Caco-2 (cell line): ENCODE measurements at regions not wholly inside any gene's neighbourhood (a gene's known extent, or its start where the extent isn't known, plus 50 kb on each side); places are given as distances from the start of the nearest gene placed in this dataset.

Experiments
- BruUV-seq: library from RNA; stranded (reverse); fragments of 400-500 nt; replicated peaks from 2 replicates; lab custom pipeline; 2021; lab: Mats Ljungman, UMichigan
- CTCF ChIA-PET: fragments of 300-600 bp; sonication (Branson Sonifier 250); formaldehyde crosslinking; loops from one replicate; lab custom pipeline; 2022; ENCODE audit warnings: antibody characterized with exemption; lab: Charles Lee
- POLR2A ChIA-PET: fragments of 300-600 bp; sonication (Branson Sonifier 250); formaldehyde crosslinking; loops from one replicate; lab custom pipeline; 2022; ENCODE audit warnings: antibody characterized with exemption; lab: Charles Lee
- DNase-seq, 2 experiments: peaks; one replicate each; pipeline versions ENCODE4 v3.0.0 to v3.0.0-alpha.2; 2020 to 2022
- H3K27me3 ChIP-seq: replicated peaks from 2 replicates; pipeline ENCODE4 v1.6.0; 2011; ENCODE audit warnings: low read length; ENCODE audit not compliant: control insufficient read depth, insufficient read depth
- H3K36me3 ChIP-seq: 2 replicates; pipeline ENCODE4 v1.5.1; 2011; ENCODE audit warnings: low read length; ENCODE audit not compliant: control insufficient read depth, insufficient read depth
- H3K4me1 ChIP-seq: fragments of 250-450 bp; sonication (Bioruptor Pico); 2 replicates; pipeline ENCODE4 v1.5.1; 2020; ENCODE audit warnings: mild to moderate bottlenecking
- H3K4me3 ChIP-seq: 2 replicates; pipeline ENCODE4 v1.5.1; 2011; ENCODE audit warnings: low read depth, mild to moderate bottlenecking, control low read depth, low read length
- H3K9me3 ChIP-seq: fragments of 250-450 bp; sonication (Bioruptor Pico); 2 replicates; pipeline ENCODE4 v1.5.1; 2020; ENCODE audit warnings: mild to moderate bottlenecking, moderate library complexity
- H3K27ac Mint-ChIP-seq: one replicate; pipeline ENCODE4 v1.8.0; 2022; ENCODE audit warnings: mixed read lengths; ENCODE audit not compliant: unreplicated experiment
- H3K27me3 Mint-ChIP-seq: one replicate; pipeline ENCODE4 v1.8.0; 2022; ENCODE audit warnings: mixed read lengths; ENCODE audit not compliant: insufficient read depth, unreplicated experiment
- H3K36me3 Mint-ChIP-seq: one replicate; pipeline ENCODE4 v1.8.0; 2022; ENCODE audit warnings: mild to moderate bottlenecking, mixed read lengths; ENCODE audit not compliant: insufficient read depth, unreplicated experiment
- H3K4me1 Mint-ChIP-seq: one replicate; pipeline ENCODE4 v1.8.0; 2022; ENCODE audit warnings: low read depth, mixed read lengths; ENCODE audit not compliant: unreplicated experiment
- H3K4me3 Mint-ChIP-seq: one replicate; pipeline ENCODE4 v1.8.0; 2022; ENCODE audit warnings: mild to moderate bottlenecking, moderate library complexity, mixed read lengths; ENCODE audit not compliant: unreplicated experiment
- H3K9me3 Mint-ChIP-seq: one replicate; pipeline ENCODE4 v1.8.0; 2022; ENCODE audit warnings: mixed read lengths; ENCODE audit not compliant: unreplicated experiment
- CTCF ChIP-seq, 2 experiments: fragments of 200-600 bp in 1 of 2; IDR thresholded peaks; 1 replicate in 1 of 2; 2 replicates in 1 of 2; pipeline versions ENCODE4 v1.5.1 to v1.8.0; 2011 to 2022; ENCODE audit warnings: antibody characterized with exemption in 1 of 2, control low read depth in 1 of 2, inconsistent platforms in 1 of 2, low read depth in 1 of 2, low read length in 1 of 2, mild to moderate bottlenecking in 1 of 2, moderate library complexity in 1 of 2; ENCODE audit not compliant: insufficient read depth in 1 of 2, severe bottlenecking in 1 of 2, unreplicated experiment in 1 of 2
- intact Hi-C: fragments of 100-400 bp; cut with micrococcal nuclease; formaldehyde crosslinking; loops from one replicate; pipeline ENCODE4 v1.10.0; 2022; ENCODE audit not compliant: unreplicated experiment

DNA sequence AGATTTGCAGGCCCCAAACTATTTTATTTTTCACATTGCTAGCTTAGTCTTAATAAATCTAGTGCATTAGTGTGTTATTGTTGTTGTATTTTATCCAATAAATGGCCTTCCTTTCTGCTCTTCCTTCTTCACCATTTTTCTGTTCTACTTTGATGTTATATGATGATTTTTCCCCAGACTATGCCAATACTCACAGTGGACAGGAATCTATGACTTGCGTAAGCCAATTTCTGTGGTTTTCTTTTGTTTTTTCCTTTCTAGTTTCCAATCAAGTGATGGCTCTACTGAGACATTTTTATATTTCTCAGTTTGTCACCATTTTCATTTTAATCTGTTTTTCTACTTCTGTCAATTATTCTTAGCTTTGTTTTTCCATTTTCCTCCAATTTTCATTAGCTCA lies 106.8 kb upstream of the FBXL7 start:
- TF ChIP-seq CTCF (IDR thresholded peaks at IDR 0.05; ENCODE audit: insufficient read depth in 1 of 2, low read depth in 1 of 2, low read length in 1 of 2, severe bottlenecking in 1 of 2, unreplicated experiment in 1 of 2), result no peak
- Histone ChIP-seq H3K27me3 (no peaks in the 10 kb centered on the region), H3K36me3 (no peaks in the 10 kb centered on the region), H3K4me1 (no peaks in the 10 kb centered on the region), H3K4me3 (no peak overlapping the region), H3K9me3 (no peaks in the 10 kb centered on the region; the same call in 1 of the 2 replicates)
- CTCF ChIA-PET, result no interaction called here
- POLR2A ChIA-PET, result no interaction called here
- H3K9me3 Mint-ChIP-seq, result peaks cover 13% of the 10 kb centered on the region
- intact Hi-C loops, result no loop called here
- BruUV-seq, result no TSS peak
- DNase-seq, result no peak
- H3K27me3 Mint-ChIP-seq, result peaks cover 2% of the 10 kb centered on the region
- H3K4me1 Mint-ChIP-seq, result no peaks in the 10 kb centered on the region
- H3K27ac Mint-ChIP-seq, result no peak overlapping the region
- H3K4me3 Mint-ChIP-seq, result no peak overlapping the region
- H3K36me3 Mint-ChIP-seq, result no peaks in the 10 kb centered on the region

DNA sequence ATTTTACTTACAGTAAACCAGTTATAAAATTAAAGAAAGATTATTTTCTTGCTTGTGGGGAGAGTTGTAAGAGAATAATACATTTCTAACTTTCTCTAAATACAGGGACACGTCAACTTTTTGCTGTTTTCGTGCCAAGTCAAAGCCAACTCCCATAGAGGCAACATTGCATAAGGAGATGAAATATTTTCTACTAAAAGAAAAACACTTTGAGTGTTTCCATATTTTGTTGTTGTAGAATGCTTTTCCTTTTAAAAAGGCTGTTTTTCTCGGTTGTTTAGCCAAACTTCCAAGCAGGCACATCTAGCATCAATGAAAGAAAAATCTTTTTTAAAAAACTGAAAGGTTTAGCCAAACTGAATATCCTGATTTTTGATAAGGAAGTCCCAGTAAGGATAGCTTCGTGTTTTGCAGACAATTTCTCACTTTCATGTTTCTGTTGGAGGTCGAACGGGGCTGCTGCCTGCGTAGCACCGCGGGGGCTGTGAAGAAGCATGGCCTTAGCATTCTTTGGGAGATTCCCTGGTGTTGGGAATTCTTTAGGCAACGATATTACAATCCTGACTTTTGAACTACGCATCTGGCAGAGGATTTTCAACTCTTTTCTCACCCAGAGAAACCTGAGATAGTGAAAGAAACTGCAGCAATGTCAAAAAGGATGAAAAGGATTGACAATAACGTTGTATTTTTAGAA lies 108.1 kb upstream of the FBXL7 start:
- no peaks in the 10 kb centered on the region for H3K36me3 ChIP-seq
- no peak overlapping the region for H3K27ac Mint-ChIP-seq
- TF ChIP-seq CTCF (IDR thresholded peaks at IDR 0.05; ENCODE audit: insufficient read depth in 1 of 2, low read depth in 1 of 2, low read length in 1 of 2, severe bottlenecking in 1 of 2, unreplicated experiment in 1 of 2), result no peak
- H3K27me3 Mint-ChIP-seq, result peaks cover 9% of the 10 kb centered on the region
- no peaks in the 10 kb centered on the region for H3K4me1 ChIP-seq
- intact Hi-C loops, result no loop called here
- POLR2A ChIA-PET, result no interaction called here
- no peaks in the 10 kb centered on the region; the same call in 1 of the 2 replicates for H3K9me3 ChIP-seq
- no peak overlapping the region for H3K4me3 ChIP-seq
- H3K27me3 ChIP-seq, result no peaks in the 10 kb centered on the region
- H3K36me3 Mint-ChIP-seq, result no peaks in the 10 kb centered on the region
- peaks cover 22% of the 10 kb centered on the region for H3K9me3 Mint-ChIP-seq
- H3K4me1 Mint-ChIP-seq, result no peaks in the 10 kb centered on the region
- no peak for DNase-seq
- no peak overlapping the region for H3K4me3 Mint-ChIP-seq
- CTCF ChIA-PET, result no interaction called here
- BruUV-seq, result no TSS peak

- no peaks in the 10 kb centered on the region for H3K27me3 ChIP-seq
- POLR2A ChIA-PET, result no interaction called here
- TF ChIP-seq CTCF (IDR thresholded peaks at IDR 0.05; ENCODE audit: insufficient read depth in 1 of 2, low read depth in 1 of 2, low read length in 1 of 2, severe bottlenecking in 1 of 2, unreplicated experiment in 1 of 2), result no peak
- DNase-seq, result no peak
- Mint-ChIP-seq H3K9me3 (peaks cover 20% of the 10 kb centered on the region), H3K27me3 (peaks cover 12% of the 10 kb centered on the region), H3K27ac (no peak overlapping the region), H3K4me3 (no peak overlapping the region), H3K36me3 (no peaks in the 10 kb centered on the region), H3K4me1 (no peaks in the 10 kb centered on the region)
- CTCF ChIA-PET, result no interaction called here
- no peaks in the 10 kb centered on the region for H3K36me3 ChIP-seq
- intact Hi-C loops, result no loop called here
- H3K4me3 ChIP-seq, result no peak overlapping the region
- no peaks in the 10 kb centered on the region for H3K9me3 ChIP-seq
- no peaks in the 10 kb centered on the region for H3K4me1 ChIP-seq
- BruUV-seq, result no TSS peak
Measured at GRCh38 chr5:15388866-15389265, 111.1 kb upstream of the FBXL7 start.
